Cardiac fibroblast (primary cell): ENCODE measurements at regions not wholly inside any gene's neighbourhood (a gene's known extent, or its start where the extent isn't known, plus 50 kb on each side); places are given as distances from the start of the nearest gene placed in this dataset.
"Not testable (repeated sequence)": the region's sequence is repeated elsewhere in the genome, so short reads cannot be mapped to it uniquely, and the experiment has no call there.

ENCODE experiments used
- DNase-seq, 2 donors: peaks; one replicate each; pipeline versions ENCODE4 v3.0.0 to v3.0.0-alpha.2; 2010; ENCODE audit warnings: low read depth in 2 of 2
- H3K4me3 ChIP-seq, 2 donors: replicated peaks in 1 of 2; 1 replicate in 1 of 2; 2 replicates in 1 of 2; pipeline ENCODE4 v1.5.1; 2011; ENCODE audit warnings: low read depth in 2 of 2, low read length in 2 of 2, mild to moderate bottlenecking in 2 of 2, moderate library complexity in 1 of 2
- TF ChIP-seq, protein P1 (sequence below): IDR thresholded peaks from one replicate; pipeline ENCODE4 v1.5.1; 2011; ENCODE audit warnings: low read depth, mild to moderate bottlenecking, low read length, inconsistent platforms

DNA sequence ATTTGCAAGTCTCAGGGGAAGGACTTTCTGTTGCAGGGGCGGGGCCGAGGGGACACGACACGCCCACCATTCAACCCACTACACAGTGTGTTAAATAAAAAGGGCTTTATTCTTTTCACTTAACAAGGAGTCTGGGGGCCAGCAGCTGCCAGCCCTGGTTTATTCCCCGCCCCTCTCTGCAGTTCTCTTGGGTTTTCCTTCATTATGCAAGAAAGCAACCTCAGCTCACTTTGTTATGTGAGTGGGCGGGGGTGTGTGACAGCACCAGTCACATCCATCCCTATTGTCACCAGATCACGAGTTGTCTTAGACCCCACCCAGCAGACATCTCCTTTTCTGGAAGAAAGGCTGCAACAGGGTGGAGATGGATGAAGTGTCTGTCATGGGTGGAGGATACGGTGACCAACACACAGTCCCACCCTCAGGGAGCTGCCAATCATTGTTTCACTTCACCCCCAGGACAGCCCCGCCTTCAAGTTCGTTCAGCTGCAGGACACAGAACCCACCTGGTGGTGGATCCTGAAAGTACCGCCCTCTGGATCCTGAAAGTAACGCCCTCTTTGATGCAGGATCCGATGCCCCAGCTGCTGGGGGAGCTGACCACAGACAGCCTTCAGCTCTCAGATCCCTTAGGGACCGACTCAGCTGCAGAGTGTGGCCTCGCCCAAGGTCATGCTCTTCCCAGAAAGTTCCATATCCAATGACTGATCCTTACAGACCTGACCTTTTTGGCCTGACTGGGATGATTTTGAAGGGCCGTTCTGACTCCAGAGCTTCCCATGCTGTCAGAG lies 79.6 kb downstream of the SMIM20 start:
- TF ChIP-seq, protein P1, sequence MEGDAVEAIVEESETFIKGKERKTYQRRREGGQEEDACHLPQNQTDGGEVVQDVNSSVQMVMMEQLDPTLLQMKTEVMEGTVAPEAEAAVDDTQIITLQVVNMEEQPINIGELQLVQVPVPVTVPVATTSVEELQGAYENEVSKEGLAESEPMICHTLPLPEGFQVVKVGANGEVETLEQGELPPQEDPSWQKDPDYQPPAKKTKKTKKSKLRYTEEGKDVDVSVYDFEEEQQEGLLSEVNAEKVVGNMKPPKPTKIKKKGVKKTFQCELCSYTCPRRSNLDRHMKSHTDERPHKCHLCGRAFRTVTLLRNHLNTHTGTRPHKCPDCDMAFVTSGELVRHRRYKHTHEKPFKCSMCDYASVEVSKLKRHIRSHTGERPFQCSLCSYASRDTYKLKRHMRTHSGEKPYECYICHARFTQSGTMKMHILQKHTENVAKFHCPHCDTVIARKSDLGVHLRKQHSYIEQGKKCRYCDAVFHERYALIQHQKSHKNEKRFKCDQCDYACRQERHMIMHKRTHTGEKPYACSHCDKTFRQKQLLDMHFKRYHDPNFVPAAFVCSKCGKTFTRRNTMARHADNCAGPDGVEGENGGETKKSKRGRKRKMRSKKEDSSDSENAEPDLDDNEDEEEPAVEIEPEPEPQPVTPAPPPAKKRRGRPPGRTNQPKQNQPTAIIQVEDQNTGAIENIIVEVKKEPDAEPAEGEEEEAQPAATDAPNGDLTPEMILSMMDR: peak; percentile 46
- H3K4me3 ChIP-seq: no peak overlapping the region
- DNase-seq: peak in 1 of 2 donors; percentile 36

DNA sequence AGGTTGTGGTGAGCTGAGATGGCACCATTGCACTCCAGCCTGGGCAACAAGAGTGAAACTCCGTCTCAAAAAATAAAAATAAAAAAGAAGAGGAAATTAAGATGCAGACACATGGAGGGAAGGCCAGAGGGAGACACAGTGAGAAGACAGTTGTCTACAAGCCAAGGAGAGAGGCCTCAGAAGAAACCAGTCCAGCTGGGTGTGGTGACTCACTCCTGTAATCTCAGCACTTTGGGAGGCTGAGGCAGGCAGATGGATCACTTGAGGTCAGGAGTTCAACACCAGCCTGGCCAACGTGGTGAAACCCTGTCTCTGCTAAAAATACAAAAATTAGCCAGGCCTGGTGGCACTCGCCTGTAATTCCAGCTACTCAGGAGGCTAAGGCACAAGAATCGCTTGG lies 80.6 kb downstream of the SMIM20 start:
- H3K4me3 ChIP-seq: not testable (repeated sequence)
- DNase-seq: peak; percentile 47 to 69

DNA sequence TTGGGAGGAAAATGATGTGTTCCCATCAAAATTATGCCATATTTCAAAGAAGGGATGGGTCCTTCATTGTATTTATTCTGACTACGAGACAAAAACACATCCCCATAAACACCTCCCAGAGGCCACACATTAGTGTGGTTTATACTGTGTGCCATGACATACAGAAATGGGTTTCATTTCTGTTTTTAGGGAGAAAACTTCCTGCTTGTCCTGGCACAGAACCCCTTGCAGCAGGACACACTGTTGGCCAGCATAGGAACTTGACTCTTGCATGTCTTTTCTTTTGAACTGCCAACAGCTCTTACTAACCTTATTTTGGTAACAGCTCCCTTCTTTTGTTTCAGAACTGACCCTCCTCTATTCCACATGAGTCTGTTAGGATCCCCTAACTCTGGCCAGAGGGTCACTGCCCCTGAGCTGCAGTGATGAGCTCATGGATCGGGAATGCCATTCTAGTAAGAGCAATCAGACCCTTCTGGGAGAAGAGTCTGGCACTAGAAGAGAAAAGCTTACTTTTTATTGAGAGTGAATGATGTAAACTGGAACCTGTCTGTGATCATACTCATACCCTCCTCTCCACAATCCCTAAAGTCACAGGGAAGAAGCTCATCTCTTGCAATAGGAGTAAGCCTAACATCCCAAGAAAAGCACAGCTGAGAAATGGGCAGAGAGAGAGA lies 86.4 kb downstream of the SMIM20 start:
- TF ChIP-seq, protein P1: no peak
- H3K4me3 ChIP-seq: no peak overlapping the region
- peak in 1 of 2 donors; percentile 23 for DNase-seq

DNA sequence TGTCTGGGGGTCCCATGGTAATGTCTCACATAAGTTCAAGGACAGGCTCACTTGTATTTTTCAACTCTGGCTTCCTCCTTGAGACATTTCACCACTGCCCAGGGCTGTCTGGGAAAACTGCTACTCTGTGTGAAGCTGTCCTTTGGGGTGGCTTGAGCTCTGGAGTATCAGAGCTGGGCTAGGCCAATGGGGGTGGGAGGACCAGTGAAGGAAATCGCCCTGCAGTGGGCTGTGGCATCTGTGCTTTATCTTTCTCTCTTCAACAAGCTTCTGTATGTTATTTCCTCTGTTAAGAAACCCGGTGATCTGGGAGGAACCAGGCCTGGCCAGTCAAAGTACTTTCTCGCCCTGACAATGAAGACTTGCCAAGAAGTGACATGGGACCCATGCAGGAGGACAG lies 87.4 kb downstream of the SMIM20 start:
- TF ChIP-seq, protein P1: no peak
- DNase-seq: no peak
- no peak overlapping the region for H3K4me3 ChIP-seq

DNA sequence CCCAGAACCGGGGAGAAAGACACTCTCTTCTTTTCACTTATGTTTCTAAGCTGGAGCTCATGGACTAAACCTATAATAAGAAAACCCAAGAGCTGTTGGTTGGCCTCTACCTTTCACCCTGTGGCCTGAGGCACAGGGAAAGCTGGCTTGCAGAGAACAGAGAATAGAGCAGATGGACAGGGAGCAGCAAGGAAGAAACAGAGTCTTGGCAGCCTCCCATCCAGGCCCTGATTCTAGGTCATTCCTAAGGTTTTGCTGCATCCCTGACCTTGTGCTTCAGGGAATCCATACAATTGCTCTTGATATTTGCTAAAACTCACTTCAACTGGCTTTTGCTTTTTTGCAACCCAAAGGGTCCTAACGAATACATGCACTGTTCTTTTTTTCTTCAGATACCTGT lies 87.8 kb downstream of the SMIM20 start:
- DNase-seq: no peak
- TF ChIP-seq, protein P1: no peak
- H3K4me3 ChIP-seq: no peak overlapping the region

DNA sequence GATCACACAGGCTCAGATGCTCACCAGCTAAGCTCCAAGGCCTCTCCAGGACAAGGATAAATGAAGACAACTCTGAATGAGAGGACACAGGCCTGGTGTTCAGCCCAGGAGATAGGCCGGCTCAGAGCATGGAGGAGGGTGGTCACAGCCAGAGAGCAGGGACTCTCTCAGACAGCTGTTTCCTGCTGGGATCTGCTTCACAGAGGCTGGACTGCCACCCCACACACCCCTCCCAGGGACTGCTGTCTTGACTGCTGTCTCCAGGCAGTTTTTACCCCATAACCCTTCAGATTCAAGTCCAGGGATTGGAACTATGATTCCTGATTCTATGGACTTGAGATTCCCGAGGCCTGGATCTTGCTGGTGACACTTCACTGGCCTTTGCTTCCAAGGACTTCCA lies 89.0 kb downstream of the SMIM20 start:
- no peak overlapping the region for H3K4me3 ChIP-seq
- TF ChIP-seq, protein P1: no peak
- DNase-seq: no peak

DNA sequence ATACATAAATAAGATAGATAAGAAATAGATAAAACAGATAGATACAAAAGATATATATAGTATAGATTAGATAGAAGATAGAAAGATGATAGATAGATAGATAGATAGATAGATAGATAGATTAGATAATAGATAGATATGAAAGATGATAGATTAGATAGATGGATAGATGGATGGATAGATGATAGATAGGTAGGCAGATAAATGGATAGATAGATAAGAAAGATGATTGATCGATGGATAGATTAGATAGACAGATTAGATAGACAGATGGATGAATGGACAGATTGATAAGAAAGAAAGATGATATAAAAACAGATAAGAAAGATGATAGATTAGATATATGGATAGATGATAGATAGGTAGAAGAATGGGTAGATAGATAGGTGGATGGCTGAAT lies 90.3 kb downstream of the SMIM20 start:
- H3K4me3 ChIP-seq: no peak overlapping the region
- no peak for DNase-seq
- TF ChIP-seq, protein P1: no peak
